NCI-H1417 treated with DMSO at 0.1 percent for 48 hours (cell line): ENCODE measurements at regions not wholly inside any gene's neighbourhood (a gene's known extent, or its start where the extent isn't known, plus 50 kb on each side); places are given as distances from the start of the nearest gene placed in this dataset.

Experiments
- DNase-seq: peaks from one replicate; lab custom pipeline; 2025; lab: John Stamatoyannopoulos, UW

DNA sequence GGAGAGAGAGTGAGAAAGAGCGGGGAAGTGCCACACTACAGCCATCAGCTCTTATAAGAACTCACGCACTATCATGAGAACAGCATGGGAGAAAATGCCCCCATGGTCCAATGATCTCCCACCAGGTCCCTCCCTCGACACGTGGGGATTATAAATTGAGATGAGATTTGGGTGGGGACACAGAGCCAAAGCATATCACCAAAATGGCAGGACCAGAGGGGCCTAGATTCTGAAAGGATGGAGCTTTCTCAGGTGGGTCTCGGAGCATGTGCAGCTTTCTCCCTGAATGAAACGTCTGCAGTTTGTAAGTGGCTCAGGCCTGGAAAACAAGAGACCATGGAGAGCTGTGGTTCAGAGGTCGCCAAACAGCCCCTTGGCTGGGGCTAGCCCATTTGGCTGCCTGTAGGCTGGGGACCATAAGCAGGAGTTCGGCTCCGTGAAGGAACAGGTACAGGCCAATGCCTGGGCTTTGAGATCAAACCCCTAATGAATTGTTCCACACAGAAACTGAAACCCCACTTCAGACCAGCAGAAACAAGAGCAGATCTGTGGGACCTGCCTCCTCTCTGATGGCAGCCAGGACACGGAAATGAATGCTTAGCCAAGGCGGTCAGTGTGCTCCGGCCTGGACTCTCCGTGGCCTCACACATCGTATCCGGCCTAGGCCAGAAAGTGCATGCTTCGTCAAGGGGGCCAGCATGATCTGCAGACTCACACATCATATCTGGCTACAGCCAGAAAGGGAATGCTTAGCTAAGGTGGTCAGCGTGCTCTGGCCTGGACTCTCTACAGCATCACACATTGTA, 111.2 kb upstream of the TMEM18 start:
- DNase-seq, result no peak

DNA sequence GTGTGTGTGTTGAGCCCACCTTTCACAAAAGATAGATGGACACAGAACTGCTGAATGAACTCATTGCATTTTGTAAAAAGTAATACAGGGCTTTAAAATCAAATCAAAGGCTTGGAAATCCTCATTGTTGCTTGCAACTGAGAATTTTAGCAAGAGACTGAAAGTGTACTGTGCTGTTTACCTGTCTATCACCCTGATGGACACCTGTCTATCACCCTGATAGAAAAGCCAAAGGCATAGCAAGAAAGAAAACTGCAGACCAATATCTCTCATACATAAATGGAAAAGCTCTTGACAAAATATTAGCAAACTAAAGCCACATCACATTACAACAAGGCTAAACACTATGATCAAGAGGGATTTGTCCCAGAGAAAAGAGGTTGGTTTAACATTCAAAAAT, 107.5 kb upstream of the TMEM18 start:
- DNase-seq, result no peak

DNA sequence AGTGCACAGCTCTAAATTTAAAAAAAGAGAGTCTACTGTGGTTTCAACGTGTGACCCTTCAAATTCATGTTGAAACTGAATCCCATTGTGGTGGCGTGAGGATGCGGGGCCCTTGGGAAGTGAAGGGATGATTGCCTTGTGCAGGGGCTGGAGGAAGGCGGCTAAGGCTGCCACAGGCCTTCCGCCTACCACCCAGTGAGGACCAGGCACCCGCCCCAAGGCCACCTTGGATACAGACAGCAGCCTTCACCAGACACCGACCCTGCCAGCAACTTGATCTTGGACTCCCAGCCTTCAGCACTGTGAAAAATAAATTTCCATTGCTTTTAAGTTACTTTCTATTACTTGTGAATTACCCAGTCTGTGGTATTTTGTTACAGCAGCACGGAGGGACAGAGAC, 103.4 kb upstream of the TMEM18 start:
- DNase-seq, result no peak

DNA sequence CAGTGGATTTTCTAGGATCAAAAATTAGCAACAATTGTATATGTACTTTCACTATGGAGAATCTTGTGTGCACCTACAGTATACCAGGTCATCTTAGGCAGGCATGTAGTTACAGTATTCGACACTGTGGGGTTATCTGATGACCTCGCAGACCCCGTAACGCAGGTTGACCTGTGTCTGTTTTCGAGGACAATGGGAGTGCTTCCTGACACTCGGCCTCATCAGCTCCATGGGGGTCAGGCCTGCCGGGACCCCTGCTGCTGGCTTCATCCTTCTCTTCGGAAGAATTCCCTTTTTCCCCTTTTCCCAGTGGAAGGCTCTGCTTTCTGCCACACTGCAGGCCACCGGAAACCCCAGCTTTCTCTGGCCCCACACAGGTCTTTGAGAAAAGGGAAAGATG, 102.8 kb upstream of the TMEM18 start:
- DNase-seq, result no peak

DNA sequence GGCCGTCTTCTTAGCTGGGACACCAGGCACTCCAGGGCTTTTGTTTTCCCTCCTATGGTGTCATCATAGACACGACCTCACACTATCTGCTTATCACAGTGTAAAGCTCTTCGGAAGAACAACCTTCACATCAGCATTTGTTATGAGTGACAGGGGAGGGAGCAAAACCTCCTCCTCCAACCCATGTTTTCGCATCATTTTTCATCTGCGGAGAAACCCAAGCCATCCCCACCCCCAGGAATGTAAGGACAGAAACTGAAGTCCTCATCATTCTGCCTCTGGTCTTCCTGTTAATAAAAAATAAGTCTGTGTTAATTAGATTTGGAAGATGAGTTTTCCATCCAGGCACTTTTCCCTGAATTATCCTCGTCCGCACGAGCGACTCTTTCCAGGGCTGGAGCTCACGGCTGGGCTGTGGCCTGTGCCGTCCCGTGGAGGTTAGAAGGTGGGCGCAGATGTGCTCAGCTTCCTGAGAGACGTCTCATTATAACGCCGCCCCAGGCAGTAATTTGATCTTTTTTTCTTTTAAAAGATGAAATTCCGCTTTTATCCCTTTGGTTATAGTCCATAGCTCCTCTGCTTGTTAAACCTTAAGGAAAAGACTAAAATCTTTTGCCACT, 101.6 kb upstream of the TMEM18 start:
- no peak for DNase-seq

DNA sequence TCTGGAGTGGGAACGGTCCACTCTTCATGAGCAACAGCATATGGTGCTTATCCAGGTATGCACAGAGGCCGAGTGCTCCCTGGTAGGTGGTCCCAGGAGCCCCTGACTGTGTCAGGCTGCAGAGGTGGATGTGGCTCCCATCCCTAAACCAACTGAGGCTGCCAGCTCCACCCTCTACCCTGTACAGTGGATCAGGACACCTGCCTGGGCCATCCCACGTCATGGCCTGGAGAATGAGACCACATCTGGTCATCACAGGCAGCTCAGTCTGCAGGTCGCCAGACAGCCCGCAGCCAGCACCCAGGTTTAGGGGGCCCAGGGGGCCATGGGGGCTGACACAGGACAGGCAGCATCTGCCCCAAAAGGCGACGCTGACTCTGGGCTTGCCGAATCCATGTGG, 100.3 kb upstream of the TMEM18 start:
- no peak for DNase-seq

DNA sequence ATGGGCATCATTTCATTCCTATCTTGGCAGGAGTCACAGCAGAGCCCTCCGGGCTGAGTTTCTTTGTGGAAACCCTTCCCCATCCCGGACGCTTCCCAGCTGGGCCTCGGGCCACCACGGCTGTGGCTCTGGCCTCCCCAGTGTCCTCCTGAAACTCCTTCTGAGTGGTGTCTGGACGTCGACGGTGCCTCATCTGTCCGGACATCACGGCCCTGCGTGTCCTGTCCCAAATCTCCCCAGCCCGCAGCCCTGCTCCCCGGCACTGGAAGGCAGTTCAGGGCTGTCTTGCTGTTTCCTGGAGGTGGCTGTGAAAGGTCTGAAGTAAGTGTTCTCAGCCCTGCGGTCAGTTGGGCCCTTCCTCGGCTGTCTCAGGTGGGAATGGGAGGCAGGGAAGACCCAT, 99.8 kb upstream of the TMEM18 start:
- DNase-seq, result no peak

DNA sequence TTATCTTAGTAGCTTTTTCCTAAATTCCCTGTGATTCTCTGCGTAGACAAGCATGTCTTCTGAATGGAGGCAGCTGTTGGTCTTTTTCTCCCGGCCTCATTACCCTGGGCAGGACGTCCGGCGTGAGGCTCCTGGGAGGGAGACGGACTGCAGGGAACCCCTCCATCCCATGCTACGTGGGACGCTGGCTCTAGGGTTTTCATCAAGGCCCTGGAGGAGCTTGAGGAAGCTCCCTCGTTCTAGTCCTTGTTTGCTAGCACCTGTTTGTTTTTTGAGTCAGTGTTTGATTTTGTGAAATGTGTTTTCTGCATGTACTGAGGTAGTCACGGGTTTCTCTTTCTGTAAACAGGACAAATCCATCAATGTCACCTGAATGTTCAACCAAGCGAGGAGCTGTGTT, 99.3 kb upstream of the TMEM18 start:
- no peak for DNase-seq

DNA sequence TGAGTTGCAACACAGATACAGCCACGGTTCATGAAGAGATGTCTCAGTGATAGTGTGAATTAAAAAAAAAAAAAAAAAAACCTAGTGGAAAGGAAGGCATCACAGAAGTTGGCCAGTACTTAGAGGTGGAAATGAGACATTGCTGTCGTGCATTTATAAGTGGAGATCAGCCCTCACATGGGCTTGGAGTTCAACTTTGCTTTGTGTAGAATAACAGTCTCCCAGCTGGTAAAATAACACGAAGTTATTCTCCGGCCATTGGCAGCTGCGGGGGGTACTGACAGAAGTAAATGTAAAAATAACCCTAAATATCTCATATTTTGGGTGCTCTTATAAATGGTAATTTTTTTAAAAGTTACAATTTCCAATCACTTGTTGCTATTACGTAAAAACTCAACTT, 98.8 kb upstream of the TMEM18 start:
- no peak for DNase-seq

DNA sequence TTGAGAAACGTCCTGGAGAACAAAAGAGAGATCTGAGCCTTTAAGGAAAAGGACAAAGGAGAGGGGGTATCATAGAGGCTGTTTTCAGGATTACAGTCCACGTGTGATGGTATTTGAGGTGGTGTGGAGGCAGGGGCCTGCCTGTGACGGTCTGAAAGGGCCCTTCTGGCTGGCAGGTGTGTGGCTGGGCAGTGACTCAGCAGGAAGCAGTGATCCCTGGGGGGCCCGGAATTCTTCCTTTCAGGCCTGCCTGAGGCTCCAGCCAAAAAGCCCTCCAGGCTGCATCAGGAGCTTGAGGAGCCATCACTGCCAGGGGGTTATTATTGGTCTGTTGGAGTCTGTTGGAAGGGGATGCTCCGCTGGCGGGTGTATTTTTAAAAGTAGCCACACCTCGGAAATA, 97.2 kb upstream of the TMEM18 start:
- DNase-seq, result no peak

DNA sequence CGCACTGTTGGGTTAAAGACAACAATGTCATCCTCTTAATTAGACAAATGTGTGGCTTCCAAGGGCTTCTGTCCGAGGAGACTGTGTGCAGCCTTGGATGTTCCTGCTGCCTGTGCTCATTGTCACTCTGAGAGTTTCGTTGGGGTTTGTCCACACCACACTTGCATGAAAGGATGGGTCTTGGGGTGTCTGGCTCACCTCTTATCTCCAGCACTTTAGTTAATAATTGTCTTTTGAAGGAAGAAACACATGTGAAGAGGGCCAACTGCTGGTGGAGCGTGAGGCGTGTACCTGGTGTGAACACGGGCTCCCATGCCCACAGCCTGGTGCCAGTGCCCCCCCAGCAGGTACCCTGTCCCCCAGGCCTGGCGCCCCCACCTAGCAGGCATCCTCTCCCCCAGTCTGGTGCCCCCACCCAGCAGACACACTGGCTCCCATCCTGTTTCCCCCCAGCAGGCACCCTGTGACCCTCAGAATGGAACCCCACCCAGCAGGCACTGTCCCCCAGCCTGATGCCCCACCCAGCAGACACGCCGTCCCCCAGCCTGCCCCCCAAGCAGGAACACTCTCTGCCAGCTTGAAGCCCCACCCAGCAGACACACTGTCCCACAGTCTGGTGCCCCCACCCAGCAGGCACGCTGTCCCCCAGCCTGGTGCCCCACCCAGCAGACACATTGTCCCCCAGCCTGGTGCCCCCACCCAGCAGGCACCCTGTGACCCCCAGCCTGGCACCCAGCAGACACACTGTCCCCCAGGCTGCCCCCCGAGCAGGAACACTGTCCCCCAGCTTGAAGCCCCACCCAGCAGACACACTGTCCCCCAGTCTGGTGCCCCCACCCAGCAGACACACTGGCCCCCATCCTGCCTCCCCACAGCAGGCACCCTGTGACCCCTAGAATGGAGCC, 96.3 kb upstream of the TMEM18 start:
- no peak for DNase-seq

DNA sequence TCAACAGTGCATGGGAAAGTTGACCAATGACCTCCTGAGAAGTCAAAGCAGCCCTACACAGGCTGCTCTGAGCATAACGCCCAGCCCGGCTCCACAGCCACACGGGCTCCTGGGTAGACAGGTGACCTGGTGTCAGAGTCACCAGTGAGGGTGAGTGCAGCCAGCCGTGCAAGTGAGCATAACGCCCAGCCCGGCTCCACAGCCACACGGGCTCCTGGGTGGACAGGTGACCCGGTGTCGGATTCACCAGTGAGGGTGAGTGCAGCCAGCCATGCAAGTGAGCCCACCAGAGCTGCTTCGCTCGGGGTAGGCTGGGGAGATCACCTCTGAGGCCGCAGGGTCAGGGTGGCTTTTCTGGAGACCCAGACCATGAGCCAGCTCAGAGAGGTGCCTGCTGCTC, 94.3 kb upstream of the TMEM18 start:
- no peak for DNase-seq

DNA sequence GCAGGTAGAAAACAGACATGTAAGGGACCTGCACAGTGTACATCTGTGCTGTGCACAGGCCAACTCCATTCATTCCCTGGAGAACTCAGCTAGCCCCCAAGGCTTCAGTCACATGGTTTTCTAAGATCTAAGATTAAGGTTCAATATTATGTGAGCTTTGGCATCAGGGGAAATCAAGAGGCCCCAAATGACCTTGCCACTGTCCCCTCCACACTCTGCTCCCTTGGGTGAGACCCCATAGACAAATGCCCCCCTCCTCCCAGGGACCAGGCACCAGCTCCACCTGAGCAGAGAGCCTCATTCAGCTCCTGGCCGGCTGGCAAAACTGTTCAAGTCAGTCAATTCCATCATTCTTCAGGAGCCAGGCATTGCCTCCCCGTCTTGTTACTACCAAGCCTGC, 93.6 kb upstream of the TMEM18 start:
- DNase-seq, result no peak

DNA sequence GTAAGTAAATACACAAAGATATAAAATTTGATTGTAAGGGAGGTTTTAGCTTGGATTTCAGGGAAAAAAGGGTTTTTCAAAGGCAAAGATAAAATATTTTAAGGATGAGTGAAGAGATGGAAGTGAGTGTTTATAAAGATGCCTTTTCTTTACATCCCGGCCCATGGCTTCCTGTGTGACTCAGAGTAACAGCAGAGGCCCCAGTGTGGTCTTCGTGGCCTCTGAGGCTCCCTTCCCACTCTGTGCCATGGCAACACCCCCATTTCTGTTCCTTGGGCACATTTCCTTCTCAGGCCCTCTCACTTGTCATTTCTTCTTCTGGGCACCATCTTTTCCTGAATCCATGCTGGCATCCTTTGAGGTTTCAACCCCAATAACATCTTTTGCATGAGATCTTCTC, 92.6 kb upstream of the TMEM18 start:
- no peak for DNase-seq

DNA sequence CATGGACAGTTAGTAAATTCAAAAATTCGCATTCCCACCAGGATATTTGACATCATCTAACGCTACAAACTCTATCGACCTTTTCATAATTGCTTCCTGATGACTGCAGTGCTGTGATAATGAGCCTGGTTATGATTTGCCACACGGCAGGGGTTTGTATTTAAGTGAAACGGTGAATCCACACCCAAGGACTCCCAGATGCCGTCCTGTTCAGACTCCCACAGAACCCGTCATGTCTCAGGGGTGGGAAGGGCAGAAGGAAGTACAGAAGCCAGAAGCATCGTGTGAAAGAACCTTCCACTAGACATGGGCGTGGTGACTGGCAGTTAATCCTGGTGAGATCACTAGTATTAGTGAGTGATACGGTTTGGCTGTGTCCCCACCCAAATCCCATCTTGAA, 91.2 kb upstream of the TMEM18 start:
- DNase-seq, result no peak

DNA sequence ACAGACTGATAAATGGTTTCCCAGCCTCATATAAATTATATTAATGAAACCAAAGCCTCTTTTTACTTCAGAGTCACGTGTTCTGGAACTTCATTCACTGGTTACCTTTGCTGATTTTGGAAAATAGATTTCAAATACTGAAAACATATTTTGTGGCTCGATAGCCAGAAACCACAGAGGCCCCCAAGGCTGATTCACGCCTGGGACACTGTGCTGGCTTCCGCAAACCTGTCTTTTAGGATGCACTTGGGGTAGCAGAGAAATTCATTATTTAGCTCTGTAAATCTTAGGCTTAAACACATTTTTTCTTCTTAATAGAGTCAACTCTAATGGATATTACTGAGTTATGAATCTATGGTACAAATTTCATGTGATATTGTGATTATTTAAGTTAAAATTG, 90.7 kb upstream of the TMEM18 start:
- no peak for DNase-seq

DNA sequence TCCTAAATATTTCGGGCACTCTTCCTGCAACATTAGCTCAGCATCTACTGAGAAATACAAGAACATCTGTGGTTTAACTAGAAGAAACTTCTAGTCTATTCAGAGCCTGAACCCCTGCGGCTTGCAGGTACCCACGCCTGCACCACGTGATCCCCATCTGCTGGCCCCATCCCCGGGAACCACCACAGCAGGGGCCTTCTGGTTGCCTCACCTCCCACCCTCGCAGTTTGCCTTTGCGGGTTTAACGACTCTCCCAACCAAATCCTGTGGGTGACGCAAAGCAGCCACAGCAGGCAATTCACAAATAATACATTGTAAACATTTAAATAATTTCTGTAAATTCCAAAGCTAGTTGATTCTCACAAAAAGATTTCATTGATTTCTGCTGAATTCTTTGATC, 90.2 kb upstream of the TMEM18 start:
- no peak for DNase-seq

DNA sequence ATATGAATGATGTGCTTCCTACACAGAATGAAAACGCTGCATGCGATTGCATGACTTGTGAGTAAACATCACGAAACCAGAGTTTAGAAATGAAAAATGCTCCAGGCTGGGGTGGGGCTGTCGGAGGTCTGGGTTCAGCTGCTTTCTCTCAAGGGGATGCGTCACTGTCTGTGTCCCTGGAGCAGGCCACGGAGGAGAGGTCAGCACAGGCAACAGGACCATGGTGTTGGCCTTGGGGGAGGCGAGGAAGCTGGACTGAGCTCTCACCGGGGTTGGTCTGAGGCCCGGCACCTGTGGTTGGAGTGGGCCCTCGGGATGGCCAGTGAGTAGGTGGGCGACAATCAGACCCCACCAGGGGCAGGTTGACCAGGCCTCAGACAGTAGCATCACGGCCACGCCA, 89.0 kb upstream of the TMEM18 start:
- DNase-seq, result no peak

DNA sequence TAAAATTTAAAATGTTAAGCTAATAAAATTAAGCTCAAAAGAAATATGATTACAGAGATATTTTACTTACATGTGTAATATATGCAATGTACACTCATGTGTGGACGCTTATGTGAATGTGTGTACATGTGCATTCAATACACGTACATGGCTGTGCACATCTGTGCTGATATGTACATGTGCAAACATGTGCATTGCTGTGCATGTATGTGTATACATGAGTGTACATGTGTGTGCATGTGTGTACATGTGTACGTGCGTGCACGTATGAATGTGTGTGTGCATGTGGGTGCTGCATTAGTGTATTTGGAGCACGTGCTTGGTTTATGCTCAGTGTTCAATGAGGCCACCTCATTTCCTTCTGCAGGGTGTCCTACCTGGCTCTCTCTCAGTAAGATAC, 88.2 kb upstream of the TMEM18 start:
- no peak for DNase-seq

DNA sequence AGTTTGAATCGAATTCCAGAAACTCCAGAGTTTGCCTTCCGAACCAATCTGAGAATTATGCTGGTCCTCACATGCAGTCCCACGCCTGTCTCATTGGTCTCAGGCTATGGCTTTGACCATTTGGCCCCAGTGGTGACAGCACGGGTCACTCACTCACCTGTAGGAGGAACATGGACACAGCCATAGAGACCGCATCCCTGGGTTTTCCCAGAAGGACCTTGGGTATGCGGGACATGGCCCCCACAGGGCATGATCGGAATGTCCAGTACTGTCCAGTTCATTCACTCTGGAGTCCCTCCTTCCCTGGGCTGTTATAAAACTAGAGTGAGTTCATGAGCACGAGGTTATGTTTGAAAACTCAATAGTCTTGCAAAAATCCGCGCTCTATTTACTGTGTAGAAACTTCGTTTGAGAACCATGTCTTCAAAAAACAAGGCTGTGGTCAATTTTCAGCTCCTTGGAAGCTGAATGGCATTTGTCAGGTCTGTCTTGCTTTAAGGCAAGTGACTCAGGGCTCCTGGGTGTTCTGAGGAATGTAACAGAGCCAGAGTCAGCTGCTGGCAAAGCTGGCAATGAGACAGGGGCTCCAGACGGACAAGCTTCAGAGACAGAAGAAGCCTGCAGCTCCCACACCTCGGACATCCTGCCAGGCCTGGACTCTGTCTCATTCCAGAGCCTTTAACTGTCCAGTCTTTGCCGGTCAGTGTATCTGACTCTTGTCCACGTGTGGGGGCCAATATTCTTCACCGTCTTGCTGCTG, 86.7 kb upstream of the TMEM18 start:
- DNase-seq, result no peak

DNA sequence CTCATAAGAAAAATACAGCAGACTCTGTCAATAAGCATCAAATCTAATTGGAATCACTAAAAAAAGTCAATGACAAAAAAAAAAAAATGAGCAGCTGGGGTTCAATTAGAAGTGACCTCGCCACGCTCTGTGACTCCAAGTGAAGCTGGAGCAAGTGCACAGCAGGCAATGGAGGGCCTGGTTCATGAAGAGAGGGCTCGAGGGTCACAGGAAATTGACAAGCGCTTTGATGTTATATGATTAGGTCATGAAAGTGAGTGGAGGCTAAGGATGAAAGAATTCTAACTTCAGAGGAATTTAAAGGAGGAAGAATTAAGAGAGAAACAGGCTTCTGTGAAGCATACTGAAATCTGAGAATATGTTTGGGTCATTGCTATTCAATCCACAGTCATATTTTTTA, 85.4 kb upstream of the TMEM18 start:
- no peak for DNase-seq

DNA sequence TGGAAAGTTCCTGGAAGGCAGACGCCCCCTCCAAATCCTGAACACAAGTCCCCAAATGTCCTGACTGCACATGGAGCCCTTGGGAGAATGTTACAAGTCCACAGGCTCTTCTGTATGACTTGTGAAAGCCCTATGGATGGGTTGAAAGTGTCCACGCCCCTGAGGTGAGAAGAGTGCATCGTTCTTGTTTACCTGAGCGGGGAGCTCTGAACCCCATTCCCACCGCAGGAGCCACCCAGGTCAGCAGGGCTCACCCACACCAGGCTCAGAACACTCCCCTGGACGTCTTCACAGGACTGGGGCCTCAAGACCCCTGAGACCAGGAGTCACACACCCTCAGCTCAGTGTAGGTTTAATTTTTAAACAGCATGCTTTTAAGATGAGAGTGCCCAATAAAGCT, 84.2 kb upstream of the TMEM18 start:
- no peak for DNase-seq
